ENCODE measurements at regions not wholly inside any gene's neighbourhood (a gene's known extent, or its start where the extent isn't known, plus 50 kb on each side); places are given as distances from the start of the nearest gene placed in this dataset.

GRCh38 chr10:22765660-22766547, 51.5 kb upstream of the PIP4K2A start:
- DNase-seq (ENCODE audit: low spot score) (no peak), ATAC-seq (no peak)
- Mint-ChIP-seq H3K36me3 (peaks cover 3% of the 10 kb centered on the region; the same call in 1 of the 2 replicates), H3K4me3 (no peak overlapping the region), H3K4me1 (peaks cover 7% of the 10 kb centered on the region; the same call in 1 of the 2 replicates), H3K27ac (no peak overlapping the region), H3K9me3 (peaks cover 20% of the 10 kb centered on the region), H3K27me3 (ENCODE audit: low read depth) (no peaks in the 10 kb centered on the region; the same call in 1 of the 2 replicates)
- POLR2A ChIA-PET: no interaction called here
- TF ChIP-seq FOXP4 (CRISPR knock-in tag; IDR thresholded peaks at IDR 0.05) (no peak), ZNF671 (CRISPR knock-in tag; IDR thresholded peaks at IDR 0.05) (no peak), SMAD4 (CRISPR knock-in tag; IDR thresholded peaks at IDR 0.05) (no peak), NFYB (CRISPR knock-in tag; conservative IDR thresholded peaks at IDR 0.05; ENCODE audit: low read depth) (no peak), ZNF121 (CRISPR knock-in tag; IDR thresholded peaks at IDR 0.05) (no peak), TCF7 (CRISPR knock-in tag; IDR thresholded peaks at IDR 0.05; ENCODE audit: low read depth) (no peak)
- TF ChIP-seq, protein P1, sequence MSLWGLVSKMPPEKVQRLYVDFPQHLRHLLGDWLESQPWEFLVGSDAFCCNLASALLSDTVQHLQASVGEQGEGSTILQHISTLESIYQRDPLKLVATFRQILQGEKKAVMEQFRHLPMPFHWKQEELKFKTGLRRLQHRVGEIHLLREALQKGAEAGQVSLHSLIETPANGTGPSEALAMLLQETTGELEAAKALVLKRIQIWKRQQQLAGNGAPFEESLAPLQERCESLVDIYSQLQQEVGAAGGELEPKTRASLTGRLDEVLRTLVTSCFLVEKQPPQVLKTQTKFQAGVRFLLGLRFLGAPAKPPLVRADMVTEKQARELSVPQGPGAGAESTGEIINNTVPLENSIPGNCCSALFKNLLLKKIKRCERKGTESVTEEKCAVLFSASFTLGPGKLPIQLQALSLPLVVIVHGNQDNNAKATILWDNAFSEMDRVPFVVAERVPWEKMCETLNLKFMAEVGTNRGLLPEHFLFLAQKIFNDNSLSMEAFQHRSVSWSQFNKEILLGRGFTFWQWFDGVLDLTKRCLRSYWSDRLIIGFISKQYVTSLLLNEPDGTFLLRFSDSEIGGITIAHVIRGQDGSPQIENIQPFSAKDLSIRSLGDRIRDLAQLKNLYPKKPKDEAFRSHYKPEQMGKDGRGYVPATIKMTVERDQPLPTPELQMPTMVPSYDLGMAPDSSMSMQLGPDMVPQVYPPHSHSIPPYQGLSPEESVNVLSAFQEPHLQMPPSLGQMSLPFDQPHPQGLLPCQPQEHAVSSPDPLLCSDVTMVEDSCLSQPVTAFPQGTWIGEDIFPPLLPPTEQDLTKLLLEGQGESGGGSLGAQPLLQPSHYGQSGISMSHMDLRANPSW (CRISPR knock-in tag; conservative IDR thresholded peaks at IDR 0.05; ENCODE audit: low read depth): no peak
- CTCF ChIA-PET: no interaction called here

DNA sequence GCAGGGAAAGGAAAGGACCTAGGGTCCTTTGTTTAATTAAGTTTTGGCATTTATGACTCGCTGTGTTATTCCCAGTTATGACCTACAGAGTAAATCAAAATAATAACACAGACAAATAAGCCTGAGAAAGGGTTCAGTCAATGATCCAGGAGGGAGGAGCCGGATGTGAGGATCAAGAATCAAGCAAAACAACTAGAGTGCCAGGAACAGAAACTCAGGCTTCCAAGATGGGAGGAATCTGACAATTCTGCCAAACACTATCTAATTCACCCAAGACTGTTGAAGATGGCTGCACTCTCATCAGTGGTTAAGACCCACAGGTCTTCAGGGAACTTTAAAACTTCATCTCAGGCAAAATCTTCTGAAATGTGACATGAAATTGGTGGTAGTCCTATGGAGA, 50.3 kb upstream of the PIP4K2A start:
- TF ChIP-seq ETV6 (CRISPR knock-in tag; IDR thresholded peaks at IDR 0.05): no peak
- no peak for TF ChIP-seq CBFB (CRISPR knock-in tag; IDR thresholded peaks at IDR 0.05; ENCODE audit: low read depth)
- TF ChIP-seq ZNF416 (CRISPR knock-in tag; IDR thresholded peaks at IDR 0.05): no peak
- TF ChIP-seq ZNF263 (CRISPR knock-in tag; IDR thresholded peaks at IDR 0.05; ENCODE audit: low read depth): no peak
- no peak for TF ChIP-seq ZNF512 (CRISPR knock-in tag; IDR thresholded peaks at IDR 0.05; ENCODE audit: borderline replicate concordance)
- no peak for TF ChIP-seq E2F1 (CRISPR knock-in tag; IDR thresholded peaks at IDR 0.05)
- TF ChIP-seq, protein P2, sequence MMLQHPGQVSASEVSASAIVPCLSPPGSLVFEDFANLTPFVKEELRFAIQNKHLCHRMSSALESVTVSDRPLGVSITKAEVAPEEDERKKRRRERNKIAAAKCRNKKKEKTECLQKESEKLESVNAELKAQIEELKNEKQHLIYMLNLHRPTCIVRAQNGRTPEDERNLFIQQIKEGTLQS (CRISPR knock-in tag; conservative IDR thresholded peaks at IDR 0.05): no peak
- no peak for TF ChIP-seq ZNF281 (CRISPR knock-in tag; IDR thresholded peaks at IDR 0.05)
- no peak for TF ChIP-seq JUN (CRISPR knock-in tag; IDR thresholded peaks at IDR 0.05)
- no peak for TF ChIP-seq MLX (CRISPR knock-in tag; IDR thresholded peaks at IDR 0.05)
- H3K9me3 Mint-ChIP-seq: peaks cover 15% of the 10 kb centered on the region
- H3K4me3 Mint-ChIP-seq: no peak overlapping the region
- no peaks in the 10 kb centered on the region for H3K36me3 Mint-ChIP-seq
- DNase-seq (ENCODE audit: low spot score): no peak
- peaks cover 7% of the 10 kb centered on the region; the same call in 1 of the 2 replicates for H3K4me1 Mint-ChIP-seq
- no peak overlapping the region for H3K27ac Mint-ChIP-seq
- H3K27me3 Mint-ChIP-seq (ENCODE audit: low read depth): no peaks in the 10 kb centered on the region; the same call in 1 of the 2 replicates
- POLR2A ChIA-PET: no interaction called here
- CTCF ChIA-PET: no interaction called here
- ATAC-seq: no peak
